Activated T-cell treated with anti-CD3 and anti-CD28 coated beads for 1 hour (primary cell): ENCODE measurements at regions not wholly inside any gene's neighbourhood (a gene's known extent, or its start where the extent isn't known, plus 50 kb on each side); places are given as distances from the start of the nearest gene placed in this dataset.
"Not testable (repeated sequence)": the region's sequence is repeated elsewhere in the genome, so short reads cannot be mapped to it uniquely, and the experiment has no call there.

Source experiments
- DNase-seq: peaks from one replicate; pipeline ENCODE4 v3.0.0-alpha.2; 2020; ENCODE audit warnings: low read depth

- DNase-seq, result not testable (repeated sequence)
Measured at GRCh38 chr9:41623666-41624065, 434.5 kb upstream of the ZNG1F start.

GRCh38 chr9:41619254-41619653 is 430.1 kb upstream of the ZNG1F start:
- not testable (repeated sequence) for DNase-seq

- DNase-seq, result not testable (repeated sequence)
Measured at GRCh38 chr9:41606961-41607547, 417.9 kb upstream of the ZNG1F start.

- DNase-seq, result not testable (repeated sequence)
Measured at GRCh38 chr9:41565572-41565971, 376.5 kb upstream of the ZNG1F start.
